ENCODE measurements at regions not wholly inside any gene's neighbourhood (a gene's known extent, or its start where the extent isn't known, plus 50 kb on each side); places are given as distances from the start of the nearest gene placed in this dataset.

GRCh38 chr9:119844431-119844830 lies 475.2 kb upstream of the BRINP1 start:
- TF ChIP-seq POLR2A (IDR thresholded peaks at IDR 0.05) (no peak), CTCF (IDR thresholded peaks at IDR 0.05) (no peak), POLR2AphosphoS5 (IDR thresholded peaks at IDR 0.05) (no peak)
